GM12873 (cell line): ENCODE measurements at regions not wholly inside any gene's neighbourhood (a gene's known extent, or its start where the extent isn't known, plus 50 kb on each side); places are given as distances from the start of the nearest gene placed in this dataset.

Source experiments
- TF ChIP-seq, protein P1 (sequence below): IDR thresholded peaks from 2 replicates; pipeline ENCODE4 v1.5.1; 2012; ENCODE audit warnings: low read depth, mild to moderate bottlenecking, moderate library complexity, low read length, control low read depth; ENCODE audit not compliant: insufficient read depth; ENCODE audit errors: missing control alignments

DNA sequence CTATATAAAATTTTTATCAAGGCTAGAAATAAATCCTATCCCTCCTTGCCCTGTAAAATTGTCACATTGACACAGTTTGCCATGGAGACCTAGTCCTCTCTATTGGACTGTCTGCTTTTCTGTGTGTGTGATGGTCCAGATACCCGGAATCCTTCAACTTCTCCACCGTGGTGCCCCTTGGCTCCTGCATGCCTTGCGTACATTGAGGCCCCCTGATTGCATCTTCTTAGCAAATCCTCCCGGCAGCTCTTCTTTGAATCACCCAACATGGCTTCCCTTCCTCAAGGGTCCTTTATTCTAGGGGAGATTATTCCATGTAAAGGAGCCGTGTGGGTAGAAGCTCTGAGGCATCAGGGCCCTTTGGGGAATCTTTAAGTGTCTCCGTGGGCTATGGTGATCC, 219.5 kb downstream of the CDC5L start:
- TF ChIP-seq, protein P1, sequence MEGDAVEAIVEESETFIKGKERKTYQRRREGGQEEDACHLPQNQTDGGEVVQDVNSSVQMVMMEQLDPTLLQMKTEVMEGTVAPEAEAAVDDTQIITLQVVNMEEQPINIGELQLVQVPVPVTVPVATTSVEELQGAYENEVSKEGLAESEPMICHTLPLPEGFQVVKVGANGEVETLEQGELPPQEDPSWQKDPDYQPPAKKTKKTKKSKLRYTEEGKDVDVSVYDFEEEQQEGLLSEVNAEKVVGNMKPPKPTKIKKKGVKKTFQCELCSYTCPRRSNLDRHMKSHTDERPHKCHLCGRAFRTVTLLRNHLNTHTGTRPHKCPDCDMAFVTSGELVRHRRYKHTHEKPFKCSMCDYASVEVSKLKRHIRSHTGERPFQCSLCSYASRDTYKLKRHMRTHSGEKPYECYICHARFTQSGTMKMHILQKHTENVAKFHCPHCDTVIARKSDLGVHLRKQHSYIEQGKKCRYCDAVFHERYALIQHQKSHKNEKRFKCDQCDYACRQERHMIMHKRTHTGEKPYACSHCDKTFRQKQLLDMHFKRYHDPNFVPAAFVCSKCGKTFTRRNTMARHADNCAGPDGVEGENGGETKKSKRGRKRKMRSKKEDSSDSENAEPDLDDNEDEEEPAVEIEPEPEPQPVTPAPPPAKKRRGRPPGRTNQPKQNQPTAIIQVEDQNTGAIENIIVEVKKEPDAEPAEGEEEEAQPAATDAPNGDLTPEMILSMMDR: no peak

DNA sequence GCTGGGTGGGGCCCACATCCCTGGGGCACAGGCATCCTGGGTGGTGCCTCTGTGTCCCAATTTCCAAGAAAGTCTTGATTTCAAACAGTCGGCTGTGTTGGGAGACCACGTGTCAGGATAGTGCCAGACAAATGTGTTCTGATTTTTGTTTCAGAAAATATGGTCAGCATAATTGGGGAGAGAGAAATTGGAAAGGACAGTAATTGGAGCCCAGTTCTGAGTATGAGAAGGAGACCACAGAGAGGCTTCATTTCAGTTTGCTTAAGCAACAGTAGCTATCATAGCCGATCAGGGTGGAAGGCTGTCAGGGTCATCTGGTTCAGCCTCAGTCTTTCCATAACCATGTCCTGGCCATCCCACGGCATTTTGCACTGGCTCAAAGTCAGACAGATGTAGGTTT, 220.7 kb downstream of the CDC5L start:
- TF ChIP-seq, protein P1: no peak

DNA sequence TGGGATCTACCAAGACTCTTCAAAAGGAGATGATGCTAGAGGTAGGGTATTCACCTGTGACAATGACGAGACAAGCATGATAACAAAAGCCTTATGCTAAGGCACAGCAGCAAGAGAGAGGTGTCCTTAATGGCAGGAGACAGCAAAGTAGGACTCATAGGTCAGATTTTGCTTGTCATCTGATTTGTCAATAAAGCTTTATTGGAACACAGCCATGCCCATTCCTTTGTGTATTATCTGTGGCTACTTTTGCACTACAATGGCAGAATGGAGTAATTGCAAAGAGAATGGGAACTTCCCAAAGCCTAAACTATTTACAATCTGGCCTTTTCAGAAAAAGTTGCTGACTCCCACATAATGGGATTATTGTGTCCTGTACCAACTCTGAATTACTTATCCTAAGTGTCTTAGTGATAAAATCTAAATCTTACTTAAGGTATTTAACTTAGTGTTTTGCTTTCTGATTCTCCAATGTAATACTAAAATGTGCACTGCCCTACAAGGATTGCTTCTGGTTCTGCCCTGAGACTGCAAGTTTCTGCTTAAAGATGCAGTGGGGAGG, 221.6 kb downstream of the CDC5L start:
- TF ChIP-seq, protein P1: no peak

DNA sequence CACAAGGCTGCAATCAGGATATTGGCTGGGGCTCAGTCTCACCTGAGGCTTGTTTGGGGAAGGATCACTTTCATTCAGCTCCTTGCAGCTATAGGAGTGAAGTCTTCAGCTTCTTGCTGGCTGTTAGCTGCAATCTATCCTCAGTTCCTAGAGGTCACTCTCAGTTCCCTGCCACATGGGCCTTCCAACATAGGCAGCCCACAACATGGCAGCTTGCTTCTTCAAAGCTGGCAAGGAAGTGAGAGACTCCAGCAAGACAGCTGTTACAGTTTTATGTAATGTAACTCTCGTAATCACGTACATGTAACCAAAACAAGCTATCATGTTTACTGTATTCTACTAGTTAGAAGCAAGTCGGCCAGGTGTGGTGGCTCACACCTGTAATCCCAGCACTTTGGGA, 226.9 kb downstream of the CDC5L start:
- TF ChIP-seq, protein P1: no peak

DNA sequence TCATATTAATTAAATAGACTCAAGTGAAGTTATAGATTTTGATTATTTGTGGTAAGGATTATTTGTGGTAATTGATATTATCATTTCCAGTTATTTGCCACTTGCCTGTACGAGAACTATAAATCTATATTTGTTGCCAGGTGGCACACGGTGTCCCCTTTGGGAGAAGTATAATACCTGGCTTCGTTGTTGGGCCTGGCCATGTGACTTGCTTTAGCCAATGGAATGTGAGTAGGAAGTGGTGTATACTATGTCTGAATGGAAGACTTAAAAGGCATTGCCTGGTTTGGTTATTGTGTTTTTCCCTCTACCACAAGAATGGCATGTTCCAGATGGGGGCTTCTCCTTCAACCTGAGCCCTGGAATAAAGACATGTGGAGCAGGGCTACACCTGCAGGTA, 228.1 kb downstream of the CDC5L start:
- TF ChIP-seq, protein P1: no peak

DNA sequence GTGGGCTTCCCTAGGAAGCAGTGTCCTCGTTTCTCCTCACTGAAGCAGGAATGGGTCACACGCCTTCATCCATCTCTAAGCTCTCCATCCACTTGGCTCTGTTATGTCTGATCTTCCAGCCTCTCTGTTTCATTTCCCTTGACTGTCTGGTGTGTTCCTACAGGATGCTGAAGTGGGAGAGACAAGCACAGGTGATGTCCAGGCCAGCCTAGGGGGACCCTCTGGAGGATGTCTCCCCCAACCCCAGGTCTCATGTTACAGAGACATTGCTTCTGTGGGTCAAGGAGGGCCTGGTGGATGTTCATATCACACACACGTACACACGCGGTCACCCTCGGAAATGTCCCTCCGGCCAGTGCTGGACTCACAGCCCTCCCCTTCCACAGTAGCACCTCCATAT, 229.9 kb downstream of the CDC5L start:
- TF ChIP-seq, protein P1: no peak

DNA sequence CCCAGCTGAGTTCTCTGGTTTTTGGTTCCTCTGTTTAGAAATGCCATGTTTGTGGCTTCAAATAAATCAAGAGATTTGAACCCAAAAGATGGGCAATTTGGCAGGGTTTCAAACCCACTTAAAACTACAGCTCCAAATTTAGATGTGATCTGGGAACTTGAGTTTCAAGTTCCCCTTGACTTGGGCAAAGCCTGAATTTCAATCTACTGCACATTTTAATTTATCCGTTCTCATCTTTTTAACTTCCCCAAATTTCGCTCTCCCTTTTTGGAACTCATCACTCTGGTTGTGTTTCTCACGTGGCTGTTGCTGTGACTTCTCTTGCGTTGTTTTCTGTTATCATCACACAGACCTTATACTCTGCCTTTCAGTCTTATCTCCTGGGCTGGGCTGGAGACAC, 230.9 kb downstream of the CDC5L start:
- TF ChIP-seq, protein P1: no peak
